ENCODE measurements at regions not wholly inside any gene's neighbourhood (a gene's known extent, or its start where the extent isn't known, plus 50 kb on each side); places are given as distances from the start of the nearest gene placed in this dataset.

GRCh38 chr2:10964052-10964790 is 52.5 kb downstream of the KCNF1 start:
- Histone ChIP-seq H3K9me3 (no peaks in the 10 kb centered on the region), H3K36me3 (no peaks in the 10 kb centered on the region), H3K4me3 (no peak overlapping the region), H3K27me3 (peaks cover 0 to 67% (median 0%) of the 10 kb centered on the region in 4 donors), H3K27ac (no peak overlapping the region), H3K4me1 (no peaks in the 10 kb centered on the region)
- intact Hi-C loops (cut with DNase I) = no loop called here
- TF ChIP-seq CTCF (IDR thresholded peaks at IDR 0.05) (no peak), POLR2A (IDR thresholded peaks at IDR 0.05) (no peak)
- 38 to 51% methylated on average over 13 to 14 of the region's 14 CpGs for WGBS, 2 donors
- DNase-seq = no peak

DNA sequence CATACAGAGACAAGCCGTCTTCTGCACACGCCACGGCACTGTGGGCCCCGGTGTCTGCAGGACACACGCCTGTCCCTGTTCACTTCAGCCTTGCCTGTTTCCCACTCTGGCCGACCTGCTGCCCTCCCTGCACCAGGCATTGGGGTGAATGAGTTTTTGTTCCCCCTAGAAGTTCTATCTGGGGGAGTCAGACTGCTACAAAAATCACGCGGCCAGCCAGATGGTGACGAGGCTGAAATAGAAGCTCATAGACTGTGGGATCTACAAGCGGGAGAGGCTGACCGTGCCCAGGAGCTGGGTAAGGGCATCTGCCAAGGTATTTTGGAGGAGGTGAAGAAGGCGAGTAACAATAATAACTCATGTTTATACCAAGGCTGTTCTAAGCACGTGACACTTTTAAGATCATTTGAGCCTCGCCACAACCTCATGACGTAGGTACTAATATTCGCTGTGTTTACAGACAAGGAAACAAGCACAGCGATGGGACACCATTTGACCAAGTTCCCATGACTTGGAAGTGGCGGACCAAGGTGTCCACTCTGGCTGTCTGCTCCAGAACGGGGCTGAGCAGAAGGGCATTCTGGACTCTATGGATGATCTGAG is 53.6 kb downstream of the KCNF1 start:
- Histone ChIP-seq H3K9me3 (no peaks in the 10 kb centered on the region), H3K36me3 (no peaks in the 10 kb centered on the region), H3K27ac (no peak overlapping the region), H3K4me1 (no peaks in the 10 kb centered on the region), H3K4me3 (no peak overlapping the region), H3K27me3 (peaks cover 0 to 77% (median 0%) of the 10 kb centered on the region in 4 donors)
- TF ChIP-seq POLR2A (IDR thresholded peaks at IDR 0.05) = no peak
- TF ChIP-seq CTCF (IDR thresholded peaks at IDR 0.05) = no peak
- WGBS, 2 donors = 92 to 96% methylated on average over 16 to 18 of the region's 19 CpGs
- intact Hi-C loops (cut with DNase I) = no loop called here
- no peak for DNase-seq

DNA sequence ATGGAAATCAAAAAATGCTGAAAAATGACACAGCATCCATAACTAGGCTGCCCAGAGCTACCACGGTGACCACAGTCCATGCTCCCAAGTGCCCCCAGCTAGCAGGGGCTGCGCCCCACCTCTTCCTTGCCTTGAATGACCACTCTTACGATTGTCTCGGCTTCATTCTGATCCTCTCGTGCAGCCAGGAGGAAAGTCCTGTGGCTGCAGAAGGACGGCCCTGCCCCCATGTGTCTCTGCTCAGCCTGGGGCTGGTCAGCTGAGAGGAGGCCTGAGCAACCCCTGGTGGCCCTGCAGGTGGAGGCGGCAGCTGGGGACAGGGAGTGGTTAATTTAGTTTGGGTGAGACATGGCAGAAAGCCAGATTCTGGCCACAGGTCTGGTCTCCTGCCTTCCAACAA is 54.3 kb downstream of the KCNF1 start:
- Histone ChIP-seq H3K27me3 (peaks cover 0 to 76% (median 0%) of the 10 kb centered on the region in 4 donors), H3K9me3 (no peaks in the 10 kb centered on the region), H3K4me3 (no peak overlapping the region), H3K27ac (no peak overlapping the region), H3K4me1 (no peaks in the 10 kb centered on the region), H3K36me3 (no peaks in the 10 kb centered on the region)
- 76 to 96% methylated on average over 4 to 6 of the region's 7 CpGs for WGBS, 2 donors
- intact Hi-C loops (cut with DNase I) = no loop called here
- TF ChIP-seq POLR2A (IDR thresholded peaks at IDR 0.05) (no peak), CTCF (IDR thresholded peaks at IDR 0.05) (no peak)
- DNase-seq = no peak

- Histone ChIP-seq H3K27me3 (peaks cover 0 to 78% (median 0%) of the 10 kb centered on the region in 4 donors), H3K9me3 (no peaks in the 10 kb centered on the region), H3K4me1 (no peaks in the 10 kb centered on the region), H3K36me3 (no peaks in the 10 kb centered on the region), H3K4me3 (no peak overlapping the region), H3K27ac (no peak overlapping the region)
- intact Hi-C loops (cut with DNase I) = no loop called here
- TF ChIP-seq CTCF (IDR thresholded peaks at IDR 0.05) (no peak), POLR2A (IDR thresholded peaks at IDR 0.05) (no peak)
- DNase-seq = no peak
- 75% methylated on average over 6 to 11 of the region's 13 CpGs for WGBS, 2 donors
These were observed 55.0 kb downstream of the KCNF1 start for GRCh38 chr2:10966741-10967140.

- WGBS, 2 donors = 75 to 85% methylated on average over 4 to 10 of the region's 11 CpGs
- Histone ChIP-seq H3K4me1 (no peaks in the 10 kb centered on the region), H3K27ac (no peak overlapping the region), H3K9me3 (no peaks in the 10 kb centered on the region), H3K27me3 (peaks cover 0 to 77% (median 0%) of the 10 kb centered on the region in 4 donors), H3K36me3 (no peaks in the 10 kb centered on the region), H3K4me3 (no peak overlapping the region)
- no peak for TF ChIP-seq CTCF (IDR thresholded peaks at IDR 0.05)
- TF ChIP-seq POLR2A (IDR thresholded peaks at IDR 0.05) = no peak
- intact Hi-C loops (cut with DNase I) = no loop called here
- DNase-seq = no peak
These were observed 56.4 kb downstream of the KCNF1 start for GRCh38 chr2:10968176-10968575.
